OCI-LY1 (cell line): ENCODE measurements at regions not wholly inside any gene's neighbourhood (a gene's known extent, or its start where the extent isn't known, plus 50 kb on each side); places are given as distances from the start of the nearest gene placed in this dataset.

Experiments
- H2AFZ ChIP-seq: fragments of 200-600 bp; sonication (generic), shearing (Covaris generic); 2 replicates; pipeline ENCODE4 v1.6.0; 2014; ENCODE audit warnings: antibody characterized with exemption, mild to moderate bottlenecking, low read length
- H3F3A ChIP-seq: fragments of 200-600 bp; sonication (generic), shearing (Covaris generic); 2 replicates; pipeline ENCODE4 v1.6.0; 2014; ENCODE audit warnings: mild to moderate bottlenecking, antibody characterized with exemption, low read length, moderate library complexity; ENCODE audit not compliant: insufficient read depth
- H3K27ac ChIP-seq: fragments of 200-600 bp; sonication (generic); 2 replicates; pipeline ENCODE4 v1.5.1; 2014; ENCODE audit warnings: low read length, mixed run types, mild to moderate bottlenecking, low read depth; ENCODE audit not compliant: poor library complexity, severe bottlenecking
- H3K27me3 ChIP-seq: fragments of 200-600 bp; sonication (generic); 2 replicates; pipeline ENCODE4 v1.6.0; 2014; ENCODE audit warnings: antibody characterized with exemption, mild to moderate bottlenecking, low read length, moderate library complexity; ENCODE audit not compliant: insufficient read depth
- H3K36me3 ChIP-seq: fragments of 200-600 bp; sonication (generic); 2 replicates; pipeline ENCODE4 v1.6.1; 2014; ENCODE audit warnings: mild to moderate bottlenecking, antibody characterized with exemption, low read length, moderate library complexity, mixed read lengths; ENCODE audit not compliant: insufficient read depth
- H3K4me1 ChIP-seq: fragments of 200-600 bp; sonication (generic); 2 replicates; pipeline ENCODE4 v1.5.1; 2014; ENCODE audit warnings: mild to moderate bottlenecking, low read length, moderate library complexity; ENCODE audit not compliant: insufficient read depth, severe bottlenecking
- H3K4me2 ChIP-seq: fragments of 200-600 bp; sonication (generic), shearing (Covaris generic); 2 replicates; pipeline ENCODE4 v1.6.1; 2014; ENCODE audit warnings: low read length
- H3K4me3 ChIP-seq: fragments of 200-600 bp; sonication (generic); 2 replicates; pipeline ENCODE4 v1.5.1; 2014; ENCODE audit warnings: low read length, low read depth, mild to moderate bottlenecking, mixed read lengths; ENCODE audit not compliant: poor library complexity, severe bottlenecking
- H3K79me2 ChIP-seq: fragments of 200-600 bp; shearing (Covaris generic); 2 replicates; pipeline ENCODE4 v1.6.1; 2016; ENCODE audit warnings: mixed run types, low read length, mixed read lengths; ENCODE audit not compliant: insufficient read depth
- H3K9ac ChIP-seq: fragments of 200-600 bp; sonication (generic), shearing (Covaris generic); 2 replicates; pipeline ENCODE4 v1.6.1; 2014; ENCODE audit warnings: mild to moderate bottlenecking, low read length, mixed read lengths
- H3K9me2 ChIP-seq: fragments of 200-600 bp; sonication (generic), shearing (Covaris generic); 2 replicates; pipeline ENCODE4 v1.6.1; 2014; ENCODE audit warnings: low read depth, mild to moderate bottlenecking, low read length, mixed read lengths
- H3K9me3 ChIP-seq: fragments of 200-600 bp; shearing (Covaris generic); 2 replicates; pipeline ENCODE4 v1.6.1; 2014; ENCODE audit warnings: low read length, mixed read lengths
- H4K20me1 ChIP-seq: fragments of 200-600 bp; sonication (generic), shearing (Covaris generic); 2 replicates; pipeline ENCODE4 v1.6.0; 2016; ENCODE audit warnings: mild to moderate bottlenecking, low read length; ENCODE audit not compliant: insufficient read depth
- EZH2 ChIP-seq: fragments of 200-600 bp; sonication (generic), shearing (Covaris generic); IDR thresholded peaks from 2 replicates; pipeline ENCODE4 v1.8.0; 2017; ENCODE audit warnings: borderline replicate concordance, mixed run types, mild to moderate bottlenecking, antibody characterized with exemption, low read length, moderate library complexity, mixed read lengths
- TF ChIP-seq, protein P1 (sequence below): fragments of 200-600 bp; sonication (generic), shearing (Covaris generic); IDR thresholded peaks from 2 replicates; pipeline ENCODE4 v1.5.1; 2017; ENCODE audit warnings: mild to moderate bottlenecking, antibody characterized with exemption, low read length, moderate library complexity, mixed read lengths

DNA sequence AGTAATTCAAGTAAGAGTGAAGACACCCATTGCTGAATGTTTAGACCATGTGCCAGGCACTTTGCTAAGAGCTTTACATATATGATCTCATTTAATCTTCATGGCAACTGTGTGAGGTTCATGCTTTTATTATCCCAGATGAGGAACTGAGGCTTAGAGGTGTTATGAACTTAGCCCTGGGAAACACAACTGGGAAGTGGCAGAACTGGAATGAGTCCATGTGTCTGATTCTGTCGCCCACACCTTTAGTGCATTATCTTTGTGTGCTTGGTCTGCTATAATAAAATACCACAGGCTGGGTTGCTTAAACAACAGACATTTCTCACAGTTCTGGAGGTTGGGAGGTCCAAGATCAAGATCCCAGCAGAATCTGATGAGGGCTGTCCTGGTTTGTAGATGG, 108.7 kb upstream of the PLET1 start:
- H3F3A ChIP-seq: no peaks in the 10 kb centered on the region
- no peaks in the 10 kb centered on the region for H3K9me3 ChIP-seq
- no peaks in the 10 kb centered on the region for H3K9me2 ChIP-seq

DNA sequence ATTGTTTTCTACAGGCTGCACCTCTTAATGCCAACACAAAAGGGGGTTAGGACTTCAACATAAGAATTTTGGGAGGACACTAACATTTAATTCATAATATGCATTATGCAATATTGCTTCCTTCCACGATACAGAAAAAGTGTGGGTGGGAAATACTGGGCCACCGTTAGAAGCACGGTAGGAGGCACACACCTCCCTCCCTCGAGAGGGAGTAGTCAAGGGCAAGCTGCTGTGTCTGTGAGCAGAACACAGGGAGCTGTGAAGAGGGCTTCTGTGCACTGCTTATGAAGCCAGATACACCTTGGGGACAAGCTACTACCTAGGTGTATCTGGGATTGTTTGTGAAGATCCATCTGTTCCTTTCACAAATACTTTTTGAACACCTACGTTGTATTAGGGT, 109.3 kb upstream of the PLET1 start:
- Histone ChIP-seq H3K27me3 (0 out of 2 replicates have a peak, but pooled peaks cover 5% of the 10 kb centered on the region), H3K9me3 (no peaks in the 10 kb centered on the region), H3K9me2 (no peaks in the 10 kb centered on the region), H3K36me3 (no peaks in the 10 kb centered on the region), H3K79me2 (no peaks in the 10 kb centered on the region), H3F3A (no peaks in the 10 kb centered on the region), H3K27ac (no peak overlapping the region), H3K4me1 (no peaks in the 10 kb centered on the region), H3K9ac (no peak overlapping the region), H3K4me2 (no peak overlapping the region), H2AFZ (no peak overlapping the region), H3K4me3 (no peak overlapping the region), H4K20me1 (no peaks in the 10 kb centered on the region)
- TF ChIP-seq, protein P1, sequence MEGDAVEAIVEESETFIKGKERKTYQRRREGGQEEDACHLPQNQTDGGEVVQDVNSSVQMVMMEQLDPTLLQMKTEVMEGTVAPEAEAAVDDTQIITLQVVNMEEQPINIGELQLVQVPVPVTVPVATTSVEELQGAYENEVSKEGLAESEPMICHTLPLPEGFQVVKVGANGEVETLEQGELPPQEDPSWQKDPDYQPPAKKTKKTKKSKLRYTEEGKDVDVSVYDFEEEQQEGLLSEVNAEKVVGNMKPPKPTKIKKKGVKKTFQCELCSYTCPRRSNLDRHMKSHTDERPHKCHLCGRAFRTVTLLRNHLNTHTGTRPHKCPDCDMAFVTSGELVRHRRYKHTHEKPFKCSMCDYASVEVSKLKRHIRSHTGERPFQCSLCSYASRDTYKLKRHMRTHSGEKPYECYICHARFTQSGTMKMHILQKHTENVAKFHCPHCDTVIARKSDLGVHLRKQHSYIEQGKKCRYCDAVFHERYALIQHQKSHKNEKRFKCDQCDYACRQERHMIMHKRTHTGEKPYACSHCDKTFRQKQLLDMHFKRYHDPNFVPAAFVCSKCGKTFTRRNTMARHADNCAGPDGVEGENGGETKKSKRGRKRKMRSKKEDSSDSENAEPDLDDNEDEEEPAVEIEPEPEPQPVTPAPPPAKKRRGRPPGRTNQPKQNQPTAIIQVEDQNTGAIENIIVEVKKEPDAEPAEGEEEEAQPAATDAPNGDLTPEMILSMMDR: no peak
- no peak for TF ChIP-seq EZH2

More for the DNA sequence above, 108.7 kb upstream of the PLET1 start:
- no peaks in the 10 kb centered on the region for H3K79me2 ChIP-seq
- no peaks in the 10 kb centered on the region for H4K20me1 ChIP-seq
- 0 out of 2 replicates have a peak, but pooled peaks cover 5% of the 10 kb centered on the region for H3K27me3 ChIP-seq
- no peak overlapping the region for H3K4me2 ChIP-seq
- no peak overlapping the region for H3K9ac ChIP-seq
- H3K27ac ChIP-seq: no peak overlapping the region
- H3K4me1 ChIP-seq: no peaks in the 10 kb centered on the region
- no peak overlapping the region for H3K4me3 ChIP-seq
- TF ChIP-seq EZH2: no peak
- TF ChIP-seq, protein P1: no peak
- no peaks in the 10 kb centered on the region for H3K36me3 ChIP-seq
- no peak overlapping the region for H2AFZ ChIP-seq

DNA sequence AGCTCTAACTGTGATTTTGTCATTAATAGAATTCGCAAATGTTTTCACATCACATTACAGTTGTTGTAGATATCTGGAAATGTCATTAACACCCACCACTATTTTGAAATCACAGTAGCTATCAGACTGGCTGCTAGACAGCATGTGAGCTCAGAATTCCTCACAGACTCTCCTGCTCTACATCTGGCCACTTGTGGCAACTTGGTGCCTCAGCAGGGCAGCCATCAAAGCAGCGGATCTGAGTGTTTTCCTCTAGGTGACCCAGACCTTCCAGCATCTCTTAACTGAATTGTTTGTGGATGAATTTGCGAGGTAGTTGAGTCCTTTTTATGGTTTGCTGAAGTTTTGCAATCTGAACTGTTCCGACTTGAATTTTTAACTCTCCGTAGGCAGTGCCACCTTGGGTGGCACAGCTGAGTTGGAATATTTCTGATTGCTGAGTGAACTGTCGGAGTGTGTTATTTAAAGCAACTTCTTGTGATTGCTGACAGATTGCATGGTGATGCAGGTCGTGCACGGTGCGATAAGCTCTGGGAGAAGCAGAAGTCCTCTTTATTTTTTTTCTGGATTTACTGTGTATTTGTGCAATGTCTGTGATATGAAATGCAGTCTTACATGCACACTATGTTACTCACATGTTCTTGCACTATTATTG, 114.0 kb upstream of the PLET1 start:
- Histone ChIP-seq H3K27me3 (peaks cover 1% of the 10 kb centered on the region; the same call in 1 of the 2 replicates), H3K36me3 (no peaks in the 10 kb centered on the region), H3K27ac (no peak overlapping the region), H2AFZ (no peak overlapping the region), H3K9me2 (no peaks in the 10 kb centered on the region), H3K4me3 (no peak overlapping the region), H3K79me2 (no peaks in the 10 kb centered on the region), H4K20me1 (no peaks in the 10 kb centered on the region), H3K9ac (no peak overlapping the region), H3K4me1 (no peaks in the 10 kb centered on the region), H3K9me3 (no peaks in the 10 kb centered on the region), H3K4me2 (no peak overlapping the region), H3F3A (no peaks in the 10 kb centered on the region)
- no peak for TF ChIP-seq EZH2
- TF ChIP-seq, protein P1: no peak
